ENCODE measurements at regions not wholly inside any gene's neighbourhood (a gene's known extent, or its start where the extent isn't known, plus 50 kb on each side); places are given as distances from the start of the nearest gene placed in this dataset.

DNA sequence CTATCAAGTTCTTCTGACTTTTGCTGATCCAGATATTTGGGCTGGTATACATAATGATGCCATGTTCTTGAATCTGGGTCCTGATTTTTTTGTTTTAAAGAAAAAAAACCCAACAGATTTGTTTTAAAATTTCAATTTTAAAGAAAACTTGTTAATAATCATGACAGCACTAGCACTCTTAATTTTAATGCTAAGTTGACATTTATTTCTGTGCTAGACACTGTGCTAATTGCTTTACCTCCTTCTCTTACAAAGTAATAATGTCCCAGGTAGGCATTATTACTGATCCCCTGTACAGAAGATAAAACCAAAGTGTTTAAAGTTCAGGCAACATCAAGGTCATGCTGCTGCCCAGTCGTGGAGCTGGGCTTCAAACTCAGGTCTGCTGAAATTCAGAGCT is 101.9 kb downstream of the ZNF608 start:
- no peak for DNase-seq

DNA sequence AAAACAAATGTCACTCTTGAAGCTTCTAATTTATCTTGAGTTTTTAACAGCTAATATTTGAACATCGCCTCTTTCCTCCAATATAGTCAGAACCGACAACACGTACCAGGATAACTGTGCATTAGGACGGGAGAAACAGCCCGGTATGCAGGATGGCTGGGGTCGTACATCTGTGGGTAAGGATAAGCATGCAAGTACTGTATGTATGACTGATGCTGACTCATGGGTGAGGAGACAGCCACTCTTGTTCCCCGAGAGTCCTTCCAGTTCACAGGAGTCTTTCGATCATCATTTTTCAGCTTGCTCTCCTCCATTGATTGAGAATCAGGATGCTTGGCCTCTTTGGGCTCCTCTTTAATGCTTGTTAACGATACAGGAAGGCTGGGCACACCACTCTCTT is 102.3 kb downstream of the ZNF608 start:
- DNase-seq = no peak

DNA sequence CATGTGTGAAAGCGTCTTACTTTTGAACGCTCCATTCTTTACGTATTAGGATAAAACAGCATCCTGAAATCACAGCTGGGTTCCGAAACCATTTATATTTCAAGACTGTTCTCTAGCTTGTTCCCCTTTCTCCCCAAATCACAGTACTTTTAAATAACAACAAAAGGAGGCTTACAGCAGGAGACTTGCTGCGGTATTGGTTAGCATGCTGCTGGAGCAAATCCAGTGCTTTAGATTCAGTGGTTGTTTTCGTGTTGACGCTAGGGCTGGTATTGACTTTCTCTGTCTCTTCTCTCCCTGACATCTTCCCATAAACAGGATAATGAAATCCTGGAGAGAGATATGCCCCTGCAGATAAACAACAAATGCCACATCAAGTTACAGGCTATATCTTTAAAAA is 103.1 kb downstream of the ZNF608 start:
- DNase-seq = no peak

GRCh38 chr5:124642151-124642550 is 104.3 kb downstream of the ZNF608 start:
- no peak for DNase-seq

- DNase-seq = no peak
Observed at GRCh38 chr5:124641154-124641792, 105.2 kb downstream of the ZNF608 start.

DNA sequence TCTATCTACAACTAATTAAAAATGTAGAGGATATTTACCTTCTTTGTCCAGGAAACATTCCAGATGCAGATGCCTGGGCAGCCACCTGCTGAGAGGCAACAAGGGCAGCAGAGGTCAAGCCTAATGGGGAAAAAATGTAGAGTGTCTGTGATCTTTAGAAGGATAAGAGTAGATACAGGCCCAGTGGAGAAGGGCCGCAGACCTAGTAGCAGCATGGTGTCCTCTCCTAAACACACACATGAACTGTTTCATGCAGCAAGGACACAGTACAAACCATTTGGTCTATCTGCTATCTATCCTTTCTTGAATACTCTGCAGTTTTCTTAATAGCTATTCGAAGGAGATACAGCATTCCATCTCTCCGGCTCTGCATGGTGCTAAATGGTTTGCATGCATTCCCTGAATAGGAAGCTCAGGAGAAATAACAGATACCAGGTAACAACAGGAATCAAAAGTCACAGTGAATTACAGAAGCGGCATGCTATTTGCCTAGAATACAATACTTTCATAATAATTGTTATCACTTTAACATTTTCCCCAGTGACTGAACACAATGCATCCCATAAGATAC is 107.3 kb downstream of the ZNF608 start:
- no peak for DNase-seq

DNA sequence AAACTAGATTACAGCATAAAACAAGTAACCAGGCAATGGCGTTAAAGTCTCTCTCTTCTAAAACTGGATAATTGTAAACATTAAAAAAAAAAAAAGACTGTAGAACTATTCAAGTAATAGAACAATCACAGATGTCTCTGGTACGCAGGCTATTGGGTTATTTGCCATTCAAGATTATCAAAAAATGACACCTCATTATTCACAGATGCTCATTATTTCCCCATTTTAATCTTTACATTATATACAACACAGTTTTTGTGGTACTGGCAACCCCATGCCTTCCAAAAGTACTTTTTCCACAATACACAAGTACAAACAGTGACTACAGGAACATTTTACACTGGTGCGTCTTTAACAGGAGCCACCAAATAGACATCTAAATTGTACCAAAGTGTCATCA is 109.4 kb downstream of the ZNF608 start:
- DNase-seq = no peak

DNA sequence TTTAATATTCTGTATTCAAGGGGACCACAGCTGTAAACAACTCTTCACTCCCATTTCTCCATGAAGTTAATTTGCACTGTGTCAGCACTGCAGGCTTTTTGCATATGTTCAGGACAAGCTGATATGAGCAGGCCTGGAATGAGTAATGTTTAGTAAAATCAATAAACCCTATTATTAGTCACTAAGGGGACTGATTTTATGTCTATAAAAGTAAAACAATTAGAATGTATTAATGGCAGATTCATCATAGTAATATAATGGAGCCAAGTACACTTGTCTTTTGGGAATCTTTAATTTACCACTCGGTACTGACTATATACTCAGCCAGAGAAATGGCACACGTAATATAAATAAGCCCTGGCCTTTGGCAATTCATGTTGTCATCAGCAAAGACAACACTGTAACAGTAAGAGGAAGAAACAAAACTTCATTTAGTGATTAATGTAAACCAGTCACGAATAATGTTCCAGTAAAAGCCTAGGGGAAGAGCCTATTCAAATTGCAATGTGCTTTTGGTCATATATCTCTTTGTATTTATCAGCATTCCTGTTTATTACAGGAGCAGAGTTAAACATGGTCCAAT is 111.6 kb downstream of the ZNF608 start:
- no peak for DNase-seq

DNA sequence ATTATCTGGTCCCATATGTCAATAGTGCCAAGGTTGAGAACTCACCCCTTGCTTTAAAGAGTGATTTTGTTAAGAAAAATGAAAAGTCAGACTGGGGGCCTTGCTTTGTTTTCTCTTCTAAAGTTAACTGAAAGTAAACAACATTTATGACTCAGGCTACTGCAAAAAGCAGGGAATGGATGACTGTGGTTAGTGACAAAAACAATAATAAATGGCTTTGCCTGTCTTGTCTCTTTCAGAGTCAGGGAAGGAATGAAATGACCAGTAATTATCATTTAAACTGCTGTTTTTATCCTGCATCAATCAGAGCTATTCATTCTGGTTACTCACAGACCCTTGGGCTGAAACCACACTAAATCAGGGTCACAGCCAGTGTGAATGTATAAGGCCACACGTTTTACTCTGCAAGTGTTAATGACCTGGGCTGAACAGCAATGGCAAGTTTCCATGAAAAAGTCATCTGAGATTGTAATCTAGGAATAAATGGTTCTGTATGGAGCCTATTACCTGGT is 112.2 kb downstream of the ZNF608 start:
- no peak for DNase-seq

DNA sequence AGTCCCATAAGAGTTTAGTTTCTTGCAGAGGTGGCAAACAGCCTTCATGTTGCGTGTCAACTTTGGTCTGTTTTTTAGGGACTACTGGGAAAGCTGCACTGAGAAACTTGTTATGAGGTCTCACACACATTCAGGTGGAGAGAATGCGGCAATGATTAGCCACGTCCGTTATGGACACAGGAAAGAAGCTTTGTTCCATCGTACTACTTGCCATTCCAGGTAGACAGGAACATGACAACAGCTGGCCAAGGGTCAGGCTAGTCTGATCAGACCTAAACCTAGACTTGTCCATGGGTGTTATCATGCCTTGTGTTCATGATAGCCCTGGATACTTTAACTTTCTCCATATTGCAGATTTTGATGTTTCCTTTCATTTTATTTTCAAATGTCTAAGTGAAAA is 113.2 kb downstream of the ZNF608 start:
- DNase-seq = no peak

DNA sequence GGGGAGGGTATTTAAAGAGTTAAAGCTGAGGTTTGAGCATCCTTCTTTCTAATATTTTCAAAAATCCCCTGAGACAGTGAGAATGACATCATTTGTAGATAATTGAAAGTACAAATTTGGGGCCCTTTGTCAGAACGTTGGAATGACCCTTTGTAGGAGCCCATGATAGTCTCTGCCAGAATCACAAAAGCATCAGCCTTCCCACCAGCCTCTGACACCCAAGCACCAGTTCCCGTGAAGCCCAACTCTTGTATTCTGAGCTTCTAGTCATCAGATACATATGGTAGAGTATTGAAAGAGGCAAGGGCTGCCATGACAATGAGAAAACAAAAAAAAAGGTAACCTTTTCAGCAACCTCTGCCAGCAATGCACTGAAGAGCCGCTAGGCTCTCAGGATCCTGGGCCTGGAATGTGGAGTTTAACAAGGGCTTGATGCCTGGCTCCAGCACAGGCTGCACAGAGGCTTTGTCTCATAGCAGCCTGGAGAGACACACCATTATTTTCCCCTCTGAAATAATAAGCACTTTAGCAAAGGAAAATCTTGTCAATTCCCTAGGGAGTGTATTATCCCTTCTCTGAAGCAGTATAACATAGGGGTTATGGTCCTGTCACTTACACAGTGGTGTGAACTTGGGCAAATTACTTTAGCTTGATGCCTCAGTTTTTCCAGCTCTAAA is 114.4 kb downstream of the ZNF608 start:
- DNase-seq = no peak

DNA sequence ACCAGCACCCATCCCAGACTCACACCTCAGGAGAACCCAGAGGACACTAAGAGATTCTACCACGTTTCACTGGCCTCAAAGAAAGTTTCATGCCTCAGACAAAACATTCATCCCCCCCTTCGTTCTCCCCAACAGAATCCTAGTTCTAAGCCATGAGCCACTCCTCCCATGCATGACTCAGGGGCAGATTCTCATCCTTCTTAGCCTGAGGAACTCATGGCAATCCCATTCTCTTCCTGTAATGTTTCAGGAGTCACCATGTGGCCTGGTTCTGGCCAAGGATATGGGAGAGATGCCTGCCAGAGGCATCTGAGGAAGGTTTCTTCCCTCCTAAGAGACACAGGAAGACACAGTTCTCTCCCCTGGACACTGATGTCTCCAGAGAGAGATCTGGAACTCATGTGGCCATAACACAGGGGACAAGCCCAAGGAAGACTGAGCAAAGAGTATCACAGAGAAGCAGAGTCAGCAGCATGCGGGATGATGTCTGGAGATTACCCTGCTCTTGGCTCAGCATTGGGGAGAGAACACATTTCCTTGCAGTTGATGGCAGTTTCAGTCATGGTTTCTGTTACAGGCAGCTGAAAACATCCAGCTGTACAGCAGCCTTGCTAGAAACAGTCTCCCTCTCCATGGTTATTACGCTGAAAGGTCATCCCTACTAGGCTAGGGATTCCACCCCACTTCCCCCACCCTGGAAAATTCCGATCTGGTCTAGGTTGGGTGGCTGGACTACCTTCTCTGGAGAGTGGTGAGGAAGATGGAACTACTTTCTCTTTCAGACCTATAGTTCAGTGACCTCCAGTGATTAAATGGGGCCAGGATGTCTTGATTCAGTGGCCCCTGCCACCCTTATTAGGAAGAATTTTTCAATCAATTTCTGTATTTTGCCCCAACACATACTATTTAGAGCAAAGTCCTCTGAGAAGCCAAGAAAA is 115.4 kb downstream of the ZNF608 start:
- DNase-seq = no peak

DNA sequence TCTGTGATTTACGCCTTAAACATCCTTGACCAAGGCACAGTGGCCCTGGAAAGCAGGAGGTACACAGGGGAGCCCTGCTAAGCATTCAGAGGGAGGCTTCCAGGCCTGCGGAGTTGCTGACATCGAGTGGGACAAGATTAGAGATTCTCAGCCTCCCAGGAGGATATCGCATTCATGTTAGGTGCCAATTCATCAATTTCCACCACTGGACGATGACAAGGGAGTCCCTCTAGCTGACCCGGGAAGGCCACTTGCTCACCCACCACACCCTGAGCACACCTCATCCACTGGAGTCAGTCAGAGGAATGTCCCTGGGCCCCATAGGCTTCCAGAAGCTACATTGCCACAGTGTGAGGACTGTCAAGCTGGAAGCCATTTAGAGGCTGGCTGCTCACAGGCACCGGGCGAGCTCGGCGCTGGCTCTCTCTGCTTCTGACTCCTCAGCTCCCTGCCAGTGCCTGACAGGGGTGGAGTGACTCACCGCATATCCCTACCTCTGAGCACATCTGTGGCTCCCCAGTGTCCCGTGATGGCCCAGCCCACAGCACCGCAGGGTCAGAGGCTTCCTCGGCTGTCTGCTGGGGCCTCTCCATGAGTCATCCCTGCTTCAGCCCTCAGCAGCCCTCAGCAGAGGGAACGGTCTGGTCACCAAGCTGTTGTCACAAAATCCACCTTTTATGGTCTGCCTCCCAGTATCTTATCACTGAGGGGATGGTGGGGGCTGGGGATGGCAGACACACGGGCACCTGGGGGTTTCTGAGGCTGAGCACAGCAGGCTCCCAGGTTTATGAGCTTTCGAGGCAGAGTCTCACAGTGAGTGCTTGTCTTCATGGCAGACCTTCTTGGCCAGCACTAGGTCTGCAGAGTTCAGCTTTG is 117.5 kb downstream of the ZNF608 start:
- peak; percentile 51 for DNase-seq

- DNase-seq = no peak
Observed at GRCh38 chr5:124627815-124628595, 118.4 kb downstream of the ZNF608 start.

- no peak for DNase-seq
Observed at GRCh38 chr5:124626053-124626452, 120.4 kb downstream of the ZNF608 start.

GRCh38 chr5:124623265-124623664 is 123.2 kb downstream of the ZNF608 start:
- DNase-seq = no peak

- DNase-seq = no peak
Observed at GRCh38 chr5:124622851-124623250, 123.6 kb downstream of the ZNF608 start.

DNA sequence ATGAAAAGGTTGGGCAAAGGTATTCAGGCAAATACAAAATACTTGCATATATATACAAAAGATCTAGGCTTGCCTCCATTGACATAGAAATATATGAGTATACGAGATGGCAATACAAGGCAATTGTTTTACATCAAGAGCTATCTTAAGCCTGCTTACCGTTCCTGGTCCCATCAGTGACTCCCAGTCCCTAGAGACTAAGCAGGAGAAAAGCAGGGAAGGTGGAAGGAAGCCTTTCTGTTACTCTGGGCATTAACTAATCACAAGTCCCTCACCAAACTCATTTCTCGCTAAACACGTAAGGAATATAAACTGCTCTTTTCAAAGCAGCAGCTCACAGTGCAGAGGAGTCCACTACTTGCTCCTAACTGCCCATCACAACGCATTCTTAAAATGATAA is 125.2 kb downstream of the ZNF608 start:
- no peak for DNase-seq

- no peak for DNase-seq
Observed at GRCh38 chr5:124620743-124621142, 125.7 kb downstream of the ZNF608 start.

DNA sequence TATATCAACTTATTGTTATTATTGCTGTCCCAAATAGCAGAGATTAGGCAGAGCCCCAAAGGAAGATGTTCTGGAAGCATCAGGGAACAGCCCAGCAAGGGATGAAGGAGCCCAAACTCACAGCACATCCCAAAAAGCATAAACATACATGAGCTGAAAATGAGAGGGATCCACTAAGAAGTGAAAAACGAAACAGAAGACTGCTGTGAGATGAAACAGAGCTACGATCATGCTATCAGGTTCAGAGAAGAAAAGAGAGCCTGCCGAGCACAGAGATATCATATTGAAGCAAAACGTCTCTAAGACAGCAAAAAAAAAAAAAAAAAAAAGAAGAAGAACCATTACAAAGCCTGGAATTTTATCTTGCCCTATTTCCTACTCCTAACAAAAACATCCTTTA is 127.3 kb downstream of the ZNF608 start:
- DNase-seq = no peak

DNA sequence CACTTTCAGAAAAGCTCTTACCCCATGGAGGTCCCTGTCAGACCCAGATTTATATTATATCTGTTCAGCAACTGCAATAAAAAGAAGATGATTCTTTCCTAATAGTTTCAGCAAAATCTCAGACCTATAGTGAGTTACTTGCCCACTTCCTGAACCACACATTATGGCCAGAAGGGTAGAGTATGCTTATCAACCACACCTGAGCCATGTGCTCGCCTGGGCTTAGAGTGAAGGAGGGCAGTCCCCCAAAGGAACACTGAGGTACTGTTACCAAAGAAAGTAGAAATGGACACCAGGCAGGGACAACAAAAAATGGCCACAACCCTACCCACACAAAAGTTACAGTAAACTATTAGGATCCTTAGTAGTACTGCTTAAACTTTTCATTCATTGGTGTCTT is 128.7 kb downstream of the ZNF608 start:
- peak; percentile 24 for DNase-seq
